Peyer's patch (tissue), 4 donors: ENCODE measurements at regions not wholly inside any gene's neighbourhood (a gene's known extent, or its start where the extent isn't known, plus 50 kb on each side); places are given as distances from the start of the nearest gene placed in this dataset.

Source experiments
- CTCF ChIP-seq, 6 experiments: fragments of 450-650 bp in 4 of 6; fragments of 200-600 bp in 2 of 6; sonication (generic) in 1 of 6; IDR thresholded peaks; one replicate each; pipeline ENCODE4 v1.5.1; 2017 to 2019; ENCODE audit warnings: antibody characterized with exemption in 6 of 6, mild to moderate bottlenecking in 3 of 6, moderate library complexity in 1 of 6
- POLR2A ChIP-seq, 2 donors: fragments of 450-650 bp; IDR thresholded peaks; one replicate each; pipeline ENCODE4 v1.5.1; 2017; ENCODE audit warnings: antibody characterized with exemption in 2 of 2, mild to moderate bottlenecking in 2 of 2, moderate library complexity in 2 of 2

- TF ChIP-seq POLR2A (IDR thresholded peaks at IDR 0.05), result no peak
- no peak for TF ChIP-seq CTCF (IDR thresholded peaks at IDR 0.05)
Measured at GRCh38 chr15:29337156-29337959, 67.7 kb upstream of the NSMCE3 start.
